Astrocyte (in vitro differentiated cells and primary cell): ENCODE measurements at regions not wholly inside any gene's neighbourhood (a gene's known extent, or its start where the extent isn't known, plus 50 kb on each side); places are given as distances from the start of the nearest gene placed in this dataset.

ENCODE experiments used
- EZH2 ChIP-seq: IDR thresholded peaks from 2 replicates; pipeline ENCODE4 v1.6.1; 2012; ENCODE audit warnings: mild to moderate bottlenecking, low read length, inconsistent platforms; ENCODE audit not compliant: insufficient read depth
- TF ChIP-seq, protein P1 (sequence below): IDR thresholded peaks from 2 replicates; pipeline ENCODE4 v1.5.1; 2011; ENCODE audit warnings: low read depth, mild to moderate bottlenecking, inconsistent platforms, low read length, moderate library complexity; ENCODE audit not compliant: insufficient read depth

GRCh38 chrX:107541244-107541643, 87.1 kb upstream of the PRPS1 start:
- TF ChIP-seq, protein P1, sequence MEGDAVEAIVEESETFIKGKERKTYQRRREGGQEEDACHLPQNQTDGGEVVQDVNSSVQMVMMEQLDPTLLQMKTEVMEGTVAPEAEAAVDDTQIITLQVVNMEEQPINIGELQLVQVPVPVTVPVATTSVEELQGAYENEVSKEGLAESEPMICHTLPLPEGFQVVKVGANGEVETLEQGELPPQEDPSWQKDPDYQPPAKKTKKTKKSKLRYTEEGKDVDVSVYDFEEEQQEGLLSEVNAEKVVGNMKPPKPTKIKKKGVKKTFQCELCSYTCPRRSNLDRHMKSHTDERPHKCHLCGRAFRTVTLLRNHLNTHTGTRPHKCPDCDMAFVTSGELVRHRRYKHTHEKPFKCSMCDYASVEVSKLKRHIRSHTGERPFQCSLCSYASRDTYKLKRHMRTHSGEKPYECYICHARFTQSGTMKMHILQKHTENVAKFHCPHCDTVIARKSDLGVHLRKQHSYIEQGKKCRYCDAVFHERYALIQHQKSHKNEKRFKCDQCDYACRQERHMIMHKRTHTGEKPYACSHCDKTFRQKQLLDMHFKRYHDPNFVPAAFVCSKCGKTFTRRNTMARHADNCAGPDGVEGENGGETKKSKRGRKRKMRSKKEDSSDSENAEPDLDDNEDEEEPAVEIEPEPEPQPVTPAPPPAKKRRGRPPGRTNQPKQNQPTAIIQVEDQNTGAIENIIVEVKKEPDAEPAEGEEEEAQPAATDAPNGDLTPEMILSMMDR, result no peak
- no peak for TF ChIP-seq EZH2
